ENCODE measurements at regions not wholly inside any gene's neighbourhood (a gene's known extent, or its start where the extent isn't known, plus 50 kb on each side); places are given as distances from the start of the nearest gene placed in this dataset.

- no peak for DNase-seq (ENCODE audit: low read depth, low spot score)
- no peak overlapping the region for H3K27ac ChIP-seq
Measured at GRCh38 chr13:68386808-68387207, 1156.7 kb upstream of the PCDH9 start.

GRCh38 chr13:68380041-68380973 lies 1150.2 kb upstream of the PCDH9 start:
- no peak for DNase-seq (ENCODE audit: low read depth, low spot score)
- H3K27ac ChIP-seq, result no peak overlapping the region

- DNase-seq (ENCODE audit: low read depth, low spot score), result no peak
- no peak overlapping the region for H3K27ac ChIP-seq
Measured at GRCh38 chr13:68378294-68378693, 1148.2 kb upstream of the PCDH9 start.

- no peak overlapping the region for H3K27ac ChIP-seq
- no peak for DNase-seq (ENCODE audit: low read depth, low spot score)
Measured at GRCh38 chr13:68375004-68375403, 1144.9 kb upstream of the PCDH9 start.

GRCh38 chr13:68369739-68370138 lies 1139.6 kb upstream of the PCDH9 start:
- H3K27ac ChIP-seq, result no peak overlapping the region
- no peak for DNase-seq (ENCODE audit: low read depth, low spot score)

- DNase-seq (ENCODE audit: low read depth, low spot score), result no peak
- H3K27ac ChIP-seq, result no peak overlapping the region
Measured at GRCh38 chr13:68368922-68369321, 1138.8 kb upstream of the PCDH9 start.

- H3K27ac ChIP-seq, result no peak overlapping the region
- no peak for DNase-seq (ENCODE audit: low read depth, low spot score)
Measured at GRCh38 chr13:68359105-68359504, 1129.0 kb upstream of the PCDH9 start.

- no peak overlapping the region for H3K27ac ChIP-seq
- no peak for DNase-seq (ENCODE audit: low read depth, low spot score)
Measured at GRCh38 chr13:68358294-68358705, 1128.2 kb upstream of the PCDH9 start.

- H3K27ac ChIP-seq, result no peak overlapping the region
- DNase-seq (ENCODE audit: low read depth, low spot score), result no peak
Measured at GRCh38 chr13:68350554-68350953, 1120.4 kb upstream of the PCDH9 start.

- DNase-seq (ENCODE audit: low read depth, low spot score), result no peak
- H3K27ac ChIP-seq, result no peak overlapping the region
Measured at GRCh38 chr13:68347220-68347619, 1117.1 kb upstream of the PCDH9 start.

- no peak overlapping the region for H3K27ac ChIP-seq
- DNase-seq (ENCODE audit: low read depth, low spot score), result no peak
Measured at GRCh38 chr13:68345963-68346531, 1115.9 kb upstream of the PCDH9 start.

GRCh38 chr13:68323124-68323523 lies 1093.0 kb upstream of the PCDH9 start:
- H3K27ac ChIP-seq, result no peak overlapping the region
- DNase-seq (ENCODE audit: low read depth, low spot score), result no peak

- no peak overlapping the region for H3K27ac ChIP-seq
Measured at GRCh38 chr13:68319384-68319783, 1089.2 kb upstream of the PCDH9 start.

GRCh38 chr13:68304286-68304893 lies 1074.3 kb upstream of the PCDH9 start:
- DNase-seq (ENCODE audit: low read depth, low spot score), result no peak

More at GRCh38 chr13:68319384-68319783, 1089.2 kb upstream of the PCDH9 start:
- no peak for DNase-seq (ENCODE audit: low read depth, low spot score)

GRCh38 chr13:68293631-68294030 lies 1063.5 kb upstream of the PCDH9 start:
- DNase-seq (ENCODE audit: low read depth, low spot score), result no peak
- no peak overlapping the region for H3K27ac ChIP-seq

More at GRCh38 chr13:68304286-68304893, 1074.3 kb upstream of the PCDH9 start:
- no peak overlapping the region for H3K27ac ChIP-seq

GRCh38 chr13:68292601-68293000 lies 1062.5 kb upstream of the PCDH9 start:
- no peak overlapping the region for H3K27ac ChIP-seq
- DNase-seq (ENCODE audit: low read depth, low spot score), result no peak

GRCh38 chr13:68291595-68291994 lies 1061.5 kb upstream of the PCDH9 start:
- no peak for DNase-seq (ENCODE audit: low read depth, low spot score)
- no peak overlapping the region for H3K27ac ChIP-seq

- no peak for DNase-seq (ENCODE audit: low read depth, low spot score)
- H3K27ac ChIP-seq, result no peak overlapping the region
Measured at GRCh38 chr13:68275758-68276157, 1045.6 kb upstream of the PCDH9 start.

GRCh38 chr13:68272652-68273051 lies 1042.5 kb upstream of the PCDH9 start:
- no peak for DNase-seq (ENCODE audit: low read depth, low spot score)
- H3K27ac ChIP-seq, result no peak overlapping the region

GRCh38 chr13:68264692-68265091 lies 1034.6 kb upstream of the PCDH9 start:
- DNase-seq (ENCODE audit: low read depth, low spot score), result no peak
- H3K27ac ChIP-seq, result no peak overlapping the region

GRCh38 chr13:68261105-68261504 lies 1031.0 kb upstream of the PCDH9 start:
- no peak for DNase-seq (ENCODE audit: low read depth, low spot score)
- H3K27ac ChIP-seq, result no peak overlapping the region
